PC-9 (cell line): ENCODE measurements at regions not wholly inside any gene's neighbourhood (a gene's known extent, or its start where the extent isn't known, plus 50 kb on each side); places are given as distances from the start of the nearest gene placed in this dataset.

Experiments
- EZH2 ChIP-seq: fragments of 200-600 bp; sonication (generic); IDR thresholded peaks from 2 replicates; pipeline ENCODE4 v1.8.0; 2017; ENCODE audit warnings: antibody characterized with exemption, low read depth
- TF ChIP-seq, protein P1 (sequence below): fragments of 200-600 bp; sonication (generic); conservative IDR thresholded peaks from 2 replicates; pipeline ENCODE4 v1.6.1; 2017; ENCODE audit warnings: mixed run types, antibody characterized with exemption, mild to moderate bottlenecking, moderate library complexity

DNA sequence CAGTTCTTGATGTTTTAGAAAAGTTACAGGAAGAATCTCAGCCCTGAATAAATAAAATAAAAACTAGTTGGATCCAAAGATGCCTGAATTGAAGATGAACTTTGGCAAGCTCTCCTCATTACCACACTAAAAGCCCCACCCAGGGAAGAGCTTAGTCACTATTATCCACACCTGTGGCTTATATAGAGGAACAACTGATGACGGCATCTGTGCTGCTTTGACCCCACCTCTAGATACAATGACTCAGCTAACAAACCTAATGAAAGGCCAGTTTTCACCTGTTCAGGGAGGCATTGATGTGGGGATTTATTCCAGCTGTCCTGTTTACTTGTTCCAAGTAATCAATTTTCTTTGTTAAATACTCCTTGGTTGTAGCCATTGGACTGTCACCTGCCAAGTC lies 604.7 kb upstream of the EPHA6 start:
- TF ChIP-seq, protein P1, sequence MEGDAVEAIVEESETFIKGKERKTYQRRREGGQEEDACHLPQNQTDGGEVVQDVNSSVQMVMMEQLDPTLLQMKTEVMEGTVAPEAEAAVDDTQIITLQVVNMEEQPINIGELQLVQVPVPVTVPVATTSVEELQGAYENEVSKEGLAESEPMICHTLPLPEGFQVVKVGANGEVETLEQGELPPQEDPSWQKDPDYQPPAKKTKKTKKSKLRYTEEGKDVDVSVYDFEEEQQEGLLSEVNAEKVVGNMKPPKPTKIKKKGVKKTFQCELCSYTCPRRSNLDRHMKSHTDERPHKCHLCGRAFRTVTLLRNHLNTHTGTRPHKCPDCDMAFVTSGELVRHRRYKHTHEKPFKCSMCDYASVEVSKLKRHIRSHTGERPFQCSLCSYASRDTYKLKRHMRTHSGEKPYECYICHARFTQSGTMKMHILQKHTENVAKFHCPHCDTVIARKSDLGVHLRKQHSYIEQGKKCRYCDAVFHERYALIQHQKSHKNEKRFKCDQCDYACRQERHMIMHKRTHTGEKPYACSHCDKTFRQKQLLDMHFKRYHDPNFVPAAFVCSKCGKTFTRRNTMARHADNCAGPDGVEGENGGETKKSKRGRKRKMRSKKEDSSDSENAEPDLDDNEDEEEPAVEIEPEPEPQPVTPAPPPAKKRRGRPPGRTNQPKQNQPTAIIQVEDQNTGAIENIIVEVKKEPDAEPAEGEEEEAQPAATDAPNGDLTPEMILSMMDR = no peak
- no peak for TF ChIP-seq EZH2
